Stimulated activated CD4-positive, alpha-beta T cell treated with anti-CD3 and anti-CD28 coated beads, Interleukin-12 subunit alpha, Interleukin-12 subunit beta, amount 100 ng/mL, for 24 hours (primary cell): ENCODE measurements at regions not wholly inside any gene's neighbourhood (a gene's known extent, or its start where the extent isn't known, plus 50 kb on each side); places are given as distances from the start of the nearest gene placed in this dataset.

Experiments used
- DNase-seq, 2 experiments: peaks; one replicate each; pipeline ENCODE4 v3.0.0-alpha.2; 2020; ENCODE audit warnings: low read depth in 2 of 2

- no peak for DNase-seq
Observed at GRCh38 chr5:123814801-123815470, 303.0 kb downstream of the CSNK1G3 start.

DNA sequence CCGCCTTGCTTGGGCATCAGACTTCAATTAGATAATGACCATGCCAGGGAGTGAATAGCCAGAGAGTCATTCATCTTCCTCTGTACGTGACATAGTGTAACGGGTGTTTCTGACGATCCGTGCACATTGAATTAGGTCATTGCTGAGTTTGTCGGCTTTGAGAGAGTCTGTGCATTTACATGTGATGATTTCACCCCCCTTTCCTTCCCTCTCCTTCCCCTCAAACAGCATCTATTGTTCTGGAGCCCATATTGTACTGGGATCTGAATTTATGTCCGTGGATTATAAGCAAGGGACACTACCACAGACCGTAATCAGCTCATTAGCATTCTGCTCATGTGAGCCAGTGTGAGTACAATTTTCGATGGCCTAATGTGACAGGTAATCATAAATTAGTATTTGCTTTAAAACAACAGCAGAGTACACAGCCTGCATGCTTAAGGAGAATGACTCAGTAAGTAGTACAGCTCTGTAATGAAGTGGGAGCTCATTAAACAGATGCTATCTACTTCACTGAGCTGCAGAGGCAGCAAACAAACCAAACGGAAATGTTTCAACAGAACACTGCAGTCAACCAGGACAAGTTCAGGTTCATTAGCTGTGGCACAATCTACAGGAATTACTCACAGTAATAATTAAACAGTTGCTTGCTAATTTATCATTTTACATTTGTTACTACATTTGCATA is 302.1 kb downstream of the CSNK1G3 start:
- DNase-seq = no peak

DNA sequence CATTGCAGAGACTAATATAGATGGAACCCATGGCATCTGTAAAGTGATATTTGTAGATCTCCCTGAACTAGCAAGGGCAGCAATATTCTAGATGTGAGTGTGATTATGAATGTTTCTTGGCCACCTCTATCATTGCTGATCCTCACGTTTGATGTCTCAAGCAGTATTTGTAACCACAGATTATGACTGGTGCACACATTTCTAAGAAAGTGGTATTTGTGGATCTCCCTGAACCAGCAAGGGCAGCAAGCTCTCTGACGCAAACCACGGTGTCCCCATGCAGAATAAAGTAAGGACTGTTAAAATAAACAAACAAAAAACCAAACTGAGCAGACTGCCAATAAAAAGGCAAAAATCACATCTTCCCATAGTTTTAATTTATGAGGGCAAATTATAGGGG is 301.3 kb downstream of the CSNK1G3 start:
- DNase-seq = no peak

DNA sequence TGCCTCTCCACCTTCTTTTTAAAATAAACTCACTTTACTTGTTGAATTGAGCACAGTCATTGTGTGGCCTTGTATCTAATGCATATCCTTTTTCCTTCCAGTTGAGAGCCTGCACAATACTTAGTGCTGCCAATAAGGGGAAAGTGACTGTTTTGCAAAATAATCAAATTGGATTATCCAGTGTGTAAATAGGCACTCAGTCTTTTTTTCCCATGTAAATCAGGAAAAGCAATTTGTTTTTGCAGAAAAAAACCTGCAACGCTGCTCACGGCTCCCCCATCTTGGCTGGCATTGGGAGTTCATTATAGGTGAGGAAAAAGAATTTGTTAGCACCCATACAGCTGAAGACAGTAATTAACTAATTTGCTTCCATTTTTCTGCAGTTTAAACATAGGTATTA is 299.9 kb downstream of the CSNK1G3 start:
- no peak for DNase-seq

- no peak for DNase-seq
Observed at GRCh38 chr5:123810746-123811340, 298.9 kb downstream of the CSNK1G3 start.

GRCh38 chr5:123810253-123810652 is 298.3 kb downstream of the CSNK1G3 start:
- no peak for DNase-seq

DNA sequence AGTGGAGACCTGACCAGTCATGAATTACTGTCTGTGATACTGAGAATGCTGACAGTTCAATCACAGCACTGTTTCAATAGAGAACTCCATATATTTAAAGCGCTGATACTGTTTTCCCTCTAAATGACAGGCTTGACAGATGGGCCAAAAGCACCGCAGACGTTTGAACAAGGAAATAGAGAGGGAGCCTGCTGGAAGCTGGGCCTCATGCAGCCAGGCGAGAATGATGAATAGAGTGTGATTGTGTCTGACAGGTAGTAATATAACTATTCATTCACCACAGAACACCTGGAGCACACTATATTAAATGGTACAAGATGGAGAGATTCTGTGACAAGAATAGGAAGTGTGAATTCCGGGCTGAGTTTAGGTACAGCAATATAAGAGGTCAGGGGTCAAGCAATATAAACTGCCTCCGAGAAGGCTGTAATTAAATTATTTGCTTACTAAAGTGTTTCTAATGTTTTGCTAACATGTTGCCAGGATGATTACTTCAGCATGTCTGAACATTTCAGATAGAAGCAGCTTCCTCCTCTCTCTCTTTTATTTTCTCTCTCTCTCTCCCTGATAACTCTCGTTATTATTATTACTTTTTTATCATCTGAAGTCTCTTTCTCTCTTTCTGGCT is 297.7 kb downstream of the CSNK1G3 start:
- no peak for DNase-seq

DNA sequence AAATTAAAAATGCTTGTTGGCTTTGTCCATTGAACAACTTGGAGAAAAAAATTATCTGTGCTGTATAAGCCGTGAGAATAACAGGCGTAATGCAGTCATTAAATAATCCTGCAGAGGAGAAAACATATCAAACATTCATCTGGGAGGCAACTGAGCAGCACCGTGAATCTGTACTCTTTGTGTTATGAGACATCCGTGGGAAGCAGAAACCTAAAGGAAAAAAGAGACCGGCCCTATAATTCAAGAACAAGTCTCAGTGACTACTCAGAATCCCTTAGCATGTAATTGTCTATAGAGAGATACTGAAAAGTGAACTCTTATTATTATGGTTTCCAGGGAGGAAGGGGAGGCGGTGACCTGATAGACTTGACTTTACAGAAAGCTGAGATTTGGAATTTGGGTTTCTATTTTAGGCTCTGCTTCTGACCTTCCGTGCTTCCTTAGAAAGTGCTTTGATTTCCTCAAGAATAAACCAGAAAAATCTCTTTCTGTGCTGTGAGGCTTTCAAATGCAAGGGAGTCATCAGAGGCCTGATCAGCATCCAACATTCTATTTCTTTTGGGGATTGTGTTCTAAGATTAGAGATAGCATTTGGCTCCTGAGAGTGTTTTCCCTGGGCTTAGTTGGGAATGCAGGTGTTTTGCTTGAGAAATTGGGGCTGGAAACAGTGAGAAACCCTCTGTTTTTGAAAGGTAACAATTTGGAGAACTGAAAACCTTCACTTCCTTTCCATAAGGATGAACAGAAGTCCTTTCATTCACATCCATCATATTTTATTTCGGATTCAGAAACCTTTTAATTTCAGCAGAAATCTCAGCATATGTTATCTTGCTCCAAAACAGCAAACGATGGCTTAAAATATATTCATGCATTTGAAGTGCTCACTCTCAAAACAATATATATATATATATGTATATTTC is 296.7 kb downstream of the CSNK1G3 start:
- no peak for DNase-seq

DNA sequence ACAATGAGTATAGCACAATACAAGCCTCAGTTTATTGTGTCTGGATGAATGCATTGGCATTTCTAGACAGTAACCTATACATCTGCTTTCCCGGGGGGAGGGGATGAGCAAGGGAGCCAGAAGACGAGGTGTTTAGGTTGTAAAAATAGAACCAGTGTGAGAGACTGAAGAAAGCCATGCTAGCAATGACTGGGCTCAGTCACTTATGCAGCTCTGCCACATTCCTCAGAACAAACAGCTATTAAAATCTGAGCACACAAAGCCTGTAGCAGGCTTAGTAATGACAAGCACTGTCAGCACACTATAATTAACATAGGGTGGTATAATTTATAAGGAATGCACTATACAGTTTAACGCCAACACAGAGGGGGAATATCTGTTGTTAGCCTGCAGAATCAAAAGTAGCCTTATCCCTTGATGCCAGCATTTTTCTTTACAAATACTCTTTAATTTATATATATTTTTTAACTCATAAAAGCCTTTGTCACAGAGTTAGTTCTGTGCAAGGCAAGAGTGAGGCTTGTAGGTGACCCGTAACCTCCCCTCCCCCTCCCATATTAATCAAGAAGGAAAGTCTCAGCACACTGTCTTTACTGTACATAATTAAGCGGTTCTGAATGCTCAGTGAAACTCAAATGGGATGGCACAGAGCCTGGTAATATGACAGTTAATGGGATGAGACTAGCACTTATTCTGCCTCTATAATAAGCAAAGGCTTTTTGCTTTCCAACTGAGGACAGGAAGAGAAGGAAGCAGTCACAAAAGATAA is 295.4 kb downstream of the CSNK1G3 start:
- DNase-seq = no peak

GRCh38 chr5:123806644-123807043 is 294.7 kb downstream of the CSNK1G3 start:
- DNase-seq = no peak

DNA sequence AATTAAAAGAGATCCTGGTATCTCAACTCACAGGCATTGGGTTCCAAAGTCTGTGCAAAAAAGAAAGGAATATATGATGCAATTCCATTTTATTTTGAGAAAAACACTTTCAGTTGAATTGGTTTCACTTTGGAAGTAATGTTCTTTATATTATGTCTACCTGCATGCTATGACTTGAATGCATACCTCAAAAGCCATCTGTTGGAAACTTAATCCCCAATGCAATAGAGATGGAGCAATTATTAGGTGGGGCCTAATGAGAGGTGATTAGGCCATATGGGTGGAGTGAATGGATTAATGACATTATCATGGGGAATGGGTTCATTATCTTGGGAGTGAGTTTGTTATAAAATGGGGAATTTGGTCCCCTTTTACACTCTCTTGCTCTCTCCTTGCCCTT is 293.3 kb downstream of the CSNK1G3 start:
- no peak for DNase-seq

GRCh38 chr5:123803359-123803758 is 291.4 kb downstream of the CSNK1G3 start:
- DNase-seq = no peak

DNA sequence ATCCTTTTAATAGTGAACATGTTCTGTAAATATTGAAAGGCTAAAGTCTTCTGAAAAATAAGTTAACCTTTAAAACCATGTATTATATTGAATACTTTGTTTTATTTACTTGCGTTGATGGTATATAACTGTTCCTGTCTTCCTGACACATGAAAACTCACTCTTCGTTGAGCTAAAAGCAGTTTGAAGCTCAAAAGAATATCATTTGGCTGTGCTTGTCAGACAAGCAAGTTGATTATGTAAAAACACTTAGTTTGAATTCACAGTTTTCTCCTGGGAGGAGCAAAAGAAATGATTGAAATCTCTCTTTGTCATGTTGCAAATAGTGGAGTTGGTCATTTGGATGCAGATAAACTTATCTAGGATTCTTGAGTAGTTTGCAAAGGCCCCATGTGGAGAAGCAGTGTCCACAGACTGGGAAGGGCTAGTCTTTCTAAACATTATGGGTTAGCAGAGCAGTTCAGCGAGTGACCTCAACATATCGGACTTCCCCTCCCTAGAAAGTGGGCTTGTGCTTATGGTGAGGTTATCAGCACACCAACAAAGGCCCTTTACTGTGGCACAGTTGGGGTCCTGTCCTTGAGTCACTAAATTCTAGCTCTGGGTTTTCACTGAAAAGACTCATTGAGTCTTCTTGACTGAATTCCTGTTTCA is 290.4 kb downstream of the CSNK1G3 start:
- DNase-seq = no peak

DNA sequence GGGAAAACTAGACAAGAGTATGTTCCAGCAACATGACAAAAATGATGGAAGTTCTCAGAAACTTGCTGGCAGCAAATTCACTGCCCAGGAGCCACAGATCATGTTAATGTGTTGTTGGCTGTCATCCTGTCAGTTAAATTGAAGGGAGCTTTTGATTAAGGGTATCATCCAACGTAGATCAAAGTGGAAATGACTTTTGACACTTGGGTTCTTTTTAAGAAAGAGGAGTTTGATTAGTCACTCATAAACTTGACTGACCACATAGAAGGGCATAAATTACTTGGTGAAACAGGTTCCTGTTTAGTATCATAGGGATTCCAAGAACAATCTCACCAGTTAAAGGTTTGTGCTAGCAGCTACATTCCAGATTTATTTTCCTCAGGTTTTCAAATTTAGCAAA is 288.7 kb downstream of the CSNK1G3 start:
- DNase-seq = no peak

DNA sequence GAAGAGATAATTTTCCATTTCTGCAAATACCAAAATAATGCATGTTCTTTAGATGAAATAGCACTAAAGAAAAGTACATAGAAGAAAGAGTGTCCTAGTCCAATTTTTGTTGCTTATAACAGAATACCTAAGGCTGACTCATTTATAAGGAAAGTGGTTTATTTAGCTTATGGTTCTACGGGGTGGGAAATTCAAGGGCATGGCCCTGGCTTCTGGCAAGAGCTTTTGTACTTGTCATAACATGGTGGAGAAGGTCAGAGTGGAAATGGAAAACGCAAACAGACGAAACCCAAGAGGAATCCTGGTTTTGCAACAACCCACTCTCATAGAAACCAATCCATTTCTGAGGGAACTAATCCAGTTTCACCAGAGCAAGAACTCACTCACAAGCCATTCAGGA is 283.7 kb downstream of the CSNK1G3 start:
- DNase-seq = no peak

- DNase-seq = no peak
Observed at GRCh38 chr5:123790226-123790625, 278.2 kb downstream of the CSNK1G3 start.

- no peak for DNase-seq
Observed at GRCh38 chr5:123787635-123788034, 275.7 kb downstream of the CSNK1G3 start.

DNA sequence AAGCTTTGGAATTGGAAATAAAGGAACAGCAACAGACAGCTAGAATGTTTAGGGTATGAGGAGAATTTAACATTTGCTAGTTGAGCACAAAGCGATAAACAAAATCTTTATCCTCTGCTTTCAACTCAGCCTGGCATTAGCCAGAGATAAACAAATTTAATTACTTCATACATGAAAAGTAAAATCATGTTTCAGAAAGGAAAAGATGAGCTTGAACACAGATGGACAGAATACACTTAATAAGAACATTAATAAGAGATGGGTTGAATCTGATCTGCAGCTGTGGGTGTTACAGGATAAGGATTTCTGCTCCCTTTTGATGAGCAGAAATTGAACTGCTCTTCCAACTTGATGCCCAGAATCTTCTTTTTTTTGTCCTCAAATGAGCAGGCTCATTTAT is 275.2 kb downstream of the CSNK1G3 start:
- DNase-seq = no peak

DNA sequence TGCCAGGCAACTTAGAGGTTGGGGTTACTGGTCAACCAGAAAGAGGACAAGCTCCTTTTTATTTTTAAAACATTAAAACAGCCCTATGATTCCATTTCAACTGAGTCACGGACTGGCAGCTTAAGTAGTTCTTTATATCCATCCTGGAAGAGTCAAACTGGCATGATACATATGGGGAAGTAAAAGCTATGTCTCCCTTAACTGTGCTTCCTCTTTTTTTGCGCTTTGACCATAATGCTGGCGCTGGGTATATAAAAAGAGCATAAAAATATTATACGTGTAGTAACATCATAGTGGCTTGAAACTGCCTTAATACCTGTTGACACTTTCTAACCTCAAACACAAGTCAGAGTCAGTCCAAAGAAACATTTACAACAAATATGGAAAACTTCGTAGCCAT is 274.4 kb downstream of the CSNK1G3 start:
- no peak for DNase-seq
